Psoas muscle (tissue), 7 donors: ENCODE measurements at regions not wholly inside any gene's neighbourhood (a gene's known extent, or its start where the extent isn't known, plus 50 kb on each side); places are given as distances from the start of the nearest gene placed in this dataset.

Source experiments
- ATAC-seq, 4 donors: fragments of 200-7000 bp; cut with Tn5 transposase; one replicate each; pipeline ENCODE4 v1.9.1; 2020; ENCODE audit warnings: moderate library complexity in 3 of 4, mild to moderate bottlenecking in 2 of 4
- DNase-seq, 2 donors: peaks; one replicate each; pipeline ENCODE4 v3.0.0-alpha.2; 2020
- H3K27ac ChIP-seq: fragments of 200-600 bp; one replicate; pipeline ENCODE4 v1.8.0; 2022
- H3K27me3 ChIP-seq, 3 donors: fragments of 200-600 bp in 1 of 3; one replicate each; pipeline versions ENCODE4 v1.6.1 to v1.8.0; 2013 to 2022; ENCODE audit warnings: low read length in 2 of 3, mild to moderate bottlenecking in 2 of 3, moderate library complexity in 1 of 3; ENCODE audit not compliant: insufficient read depth in 3 of 3
- H3K36me3 ChIP-seq, 2 donors: fragments of 200-600 bp in 1 of 2; one replicate each; pipeline versions ENCODE4 v1.6.1 to v1.8.0; 2013 to 2022; ENCODE audit warnings: low read depth in 1 of 2, mild to moderate bottlenecking in 1 of 2, moderate library complexity in 1 of 2; ENCODE audit not compliant: insufficient read depth in 1 of 2
- H3K4me1 ChIP-seq: fragments of 200-600 bp; one replicate; pipeline ENCODE4 v1.8.0; 2022
- H3K4me3 ChIP-seq: fragments of 200-600 bp; one replicate; pipeline ENCODE4 v1.8.0; 2022; ENCODE audit warnings: mild to moderate bottlenecking
- H3K9me3 ChIP-seq: fragments of 200-600 bp; one replicate; pipeline ENCODE4 v1.8.0; 2022
- CTCF ChIP-seq: fragments of 200-600 bp; IDR thresholded peaks from one replicate; pipeline ENCODE4 v1.8.0; 2022; ENCODE audit warnings: antibody characterized with exemption
- WGBS, 3 donors: extraction: QIAGEN DNeasy Blood & Tissue Kit; methylation state at CpG; one replicate each; pipeline versions ENCODE4 v1.1.6 to v1.1.7; 2013; 5-methylcytosine and 5-hydroxymethylcytosine counted together
- intact Hi-C, 2 donors: fragments of 100-400 bp; cut with DNase I; formaldehyde crosslinking; loops; one replicate each; pipeline versions ENCODE4 v1.11.0 to v1.14.2; 2022
- donor health status: healthy with polysubstance abuse.
- donor health status: DM: no; HTN: no; CAD: no; lungs with moderate emphysema.
- donor health status: Bipolar disorder and iron deficiency.
- donor health status: healthy.
- donor health status: DM: yes; HTN: yes; CAD: no.
- donor health status: DM: no; HTN: no; CAD: no.
- donor health status: DM: yes; HTN: yes; CAD: no.

- peak; percentile 52 to 83 for DNase-seq
- Histone ChIP-seq H3K9me3 (no peaks in the 10 kb centered on the region), H3K27me3 (no peaks in the 10 kb centered on the region), H3K27ac (peak overlapping the region; percentile 85), H3K36me3 (no peaks in the 10 kb centered on the region), H3K4me1 (peaks cover 24% of the 10 kb centered on the region), H3K4me3 (no peak overlapping the region)
- 20 to 41% (median 27%) methylated on average over 5 of the region's 5 CpGs for WGBS, 3 donors
- TF ChIP-seq CTCF = no peak
- intact Hi-C loops = no loop called here
- ATAC-seq = peak; percentile 99 to 100 (median 99)
Measured at GRCh38 chr1:224565186-224565585, 50.9 kb upstream of the CNIH3 start.

DNA sequence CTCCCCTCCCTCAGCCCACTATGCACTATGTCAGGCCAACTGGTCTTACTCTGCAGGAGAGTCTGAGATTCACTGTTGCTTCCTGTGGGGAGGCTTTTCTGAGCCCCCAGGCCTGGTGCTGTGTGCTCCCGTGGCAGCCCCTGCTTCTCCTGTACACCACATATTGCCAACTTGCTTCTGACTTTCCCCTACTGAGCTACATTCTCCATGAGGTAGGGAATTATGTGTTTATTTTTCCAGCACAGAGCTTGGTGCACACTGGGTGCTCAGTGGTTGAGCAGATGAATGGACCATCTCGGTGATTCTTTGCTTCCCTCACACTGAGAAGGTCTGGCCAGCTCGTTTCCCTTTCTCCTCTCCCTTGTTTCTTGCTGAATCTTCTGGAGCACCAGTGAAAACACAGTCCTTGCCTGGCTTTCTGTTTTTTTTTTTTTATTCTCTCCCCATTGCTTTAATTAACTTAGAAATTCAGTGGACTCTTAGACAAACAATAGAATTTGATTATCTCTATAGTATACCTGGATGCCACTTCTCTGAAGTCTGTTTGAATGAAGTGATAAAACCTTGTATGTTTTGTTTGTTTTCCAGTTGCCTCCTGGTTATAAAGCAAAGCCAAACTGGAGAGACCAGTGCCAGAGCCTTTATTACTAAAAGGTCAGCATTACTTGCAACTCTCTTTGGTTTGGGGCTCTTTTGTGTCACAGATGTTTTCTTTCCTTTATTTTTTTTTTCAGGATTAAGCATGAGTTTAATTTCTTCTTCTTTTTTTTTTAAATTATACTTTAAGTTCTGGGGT is 50.3 kb upstream of the CNIH3 start:
- Histone ChIP-seq H3K4me1 (peaks cover 24% of the 10 kb centered on the region), H3K4me3 (no peak overlapping the region), H3K36me3 (no peaks in the 10 kb centered on the region), H3K9me3 (no peaks in the 10 kb centered on the region), H3K27ac (peak overlapping the region; percentile 85), H3K27me3 (no peaks in the 10 kb centered on the region)
- TF ChIP-seq CTCF = no peak
- ATAC-seq (peak in 3 of 4 donors; percentile 8 to 17 (median 8)), DNase-seq (no peak)
- WGBS, 3 donors = 47 to 78% (median 65%) methylated on average over 3 of the region's 3 CpGs
- intact Hi-C loops = no loop called here
